GM19372 (cell line): ENCODE measurements at regions not wholly inside any gene's neighbourhood (a gene's known extent, or its start where the extent isn't known, plus 50 kb on each side); places are given as distances from the start of the nearest gene placed in this dataset.
"Not testable (repeated sequence)": the region's sequence is repeated elsewhere in the genome, so short reads cannot be mapped to it uniquely, and the experiment has no call there.

ENCODE experiments used
- ATAC-seq: cut with Tn5 transposase; IDR thresholded peaks from one replicate; pipeline ENCODE4 v1.9.1; 2021; ENCODE audit warnings: mild to moderate bottlenecking, low read depth, moderate library complexity; ENCODE audit not compliant: unreplicated experiment

- not testable (repeated sequence) for ATAC-seq
These were observed 161.6 kb downstream of the TMEM121 start for GRCh38 chr14:105688023-105688351.

- ATAC-seq, result not testable (repeated sequence)
These were observed 162.4 kb downstream of the TMEM121 start for GRCh38 chr14:105688664-105689221.

GRCh38 chr14:105689722-105690121 is 163.3 kb downstream of the TMEM121 start:
- ATAC-seq, result no peak

GRCh38 chr14:105690671-105691070 is 164.3 kb downstream of the TMEM121 start:
- ATAC-seq, result no peak

- not testable (repeated sequence) for ATAC-seq
These were observed 165.1 kb downstream of the TMEM121 start for GRCh38 chr14:105691321-105692109.

DNA sequence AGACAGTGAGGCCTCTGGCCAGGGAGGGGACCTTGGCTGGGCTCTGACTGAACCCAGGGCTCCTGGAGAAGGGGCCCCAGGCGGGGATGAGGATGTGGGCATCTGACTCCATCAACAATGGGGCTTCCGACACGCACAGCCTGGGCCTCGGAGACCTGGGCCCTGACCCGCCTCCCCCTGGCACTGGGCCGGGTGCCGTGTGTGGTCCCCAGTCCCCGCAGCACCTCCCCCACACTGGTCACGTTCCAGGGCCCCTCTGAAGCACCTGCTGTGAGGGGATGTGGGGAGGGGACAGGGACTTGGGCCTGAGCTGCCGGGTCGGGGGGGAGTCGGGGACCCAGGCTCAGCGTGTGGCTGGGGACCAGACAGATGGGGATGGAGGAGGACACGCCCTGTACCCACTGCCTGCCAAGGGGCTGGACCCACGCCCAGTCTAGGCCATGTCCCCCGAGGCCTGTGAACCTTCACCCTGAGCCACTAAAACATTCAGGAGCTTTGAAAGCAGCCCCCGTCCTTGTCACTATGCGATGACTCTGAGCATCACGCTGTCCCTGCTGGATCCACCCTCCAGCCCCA is 165.8 kb downstream of the TMEM121 start:
- not testable (repeated sequence) for ATAC-seq

- no peak for ATAC-seq
These were observed 168.6 kb downstream of the TMEM121 start for GRCh38 chr14:105694961-105695360.

DNA sequence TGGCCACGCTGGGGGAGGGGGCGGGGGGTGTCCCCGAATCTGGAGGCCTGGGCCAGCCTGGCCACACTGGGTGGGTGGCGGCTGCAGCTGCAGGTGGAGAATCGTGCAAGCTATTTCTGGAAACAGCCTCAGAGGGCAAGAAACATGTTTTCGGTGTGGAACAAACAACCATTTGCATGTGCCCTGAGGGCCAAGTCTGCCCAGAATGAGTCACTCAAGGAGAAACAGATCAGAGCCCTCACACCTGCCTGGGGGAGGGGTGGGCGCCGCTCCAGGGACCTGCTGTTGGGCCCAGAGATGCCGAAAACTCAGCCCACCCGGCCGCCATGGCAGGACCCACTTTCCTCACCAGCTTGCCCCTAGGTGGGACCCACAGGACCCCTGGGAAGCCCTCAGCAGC is 170.0 kb downstream of the TMEM121 start:
- peak; percentile 70 for ATAC-seq

GRCh38 chr14:105697414-105697813 is 171.0 kb downstream of the TMEM121 start:
- ATAC-seq, result not testable (repeated sequence)

- ATAC-seq, result not testable (repeated sequence)
These were observed 171.6 kb downstream of the TMEM121 start for GRCh38 chr14:105697955-105698354.

- ATAC-seq, result not testable (repeated sequence)
These were observed 172.7 kb downstream of the TMEM121 start for GRCh38 chr14:105698940-105699556.

DNA sequence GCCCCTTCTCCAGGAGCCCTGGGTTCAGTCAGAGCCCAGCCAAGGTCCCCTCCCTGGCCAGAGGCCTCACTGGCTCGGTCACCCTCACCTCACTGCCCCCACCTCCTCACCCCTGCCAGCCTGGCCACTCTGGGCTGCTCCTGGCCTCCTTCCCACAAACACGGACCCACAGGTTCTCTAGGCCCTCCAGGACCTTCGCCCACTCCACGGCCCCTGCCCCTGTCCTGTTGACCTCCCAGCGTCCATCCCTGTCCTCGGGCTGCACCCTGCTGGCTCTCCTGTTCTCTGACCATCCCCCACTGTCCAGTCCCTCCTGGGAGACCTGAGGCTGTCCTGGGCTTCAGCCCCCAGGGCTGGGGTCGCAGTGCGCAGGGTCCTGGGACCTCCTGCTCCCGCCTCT is 173.3 kb downstream of the TMEM121 start:
- not testable (repeated sequence) for ATAC-seq

- not testable (repeated sequence) for ATAC-seq
These were observed 173.8 kb downstream of the TMEM121 start for GRCh38 chr14:105700146-105700545.

DNA sequence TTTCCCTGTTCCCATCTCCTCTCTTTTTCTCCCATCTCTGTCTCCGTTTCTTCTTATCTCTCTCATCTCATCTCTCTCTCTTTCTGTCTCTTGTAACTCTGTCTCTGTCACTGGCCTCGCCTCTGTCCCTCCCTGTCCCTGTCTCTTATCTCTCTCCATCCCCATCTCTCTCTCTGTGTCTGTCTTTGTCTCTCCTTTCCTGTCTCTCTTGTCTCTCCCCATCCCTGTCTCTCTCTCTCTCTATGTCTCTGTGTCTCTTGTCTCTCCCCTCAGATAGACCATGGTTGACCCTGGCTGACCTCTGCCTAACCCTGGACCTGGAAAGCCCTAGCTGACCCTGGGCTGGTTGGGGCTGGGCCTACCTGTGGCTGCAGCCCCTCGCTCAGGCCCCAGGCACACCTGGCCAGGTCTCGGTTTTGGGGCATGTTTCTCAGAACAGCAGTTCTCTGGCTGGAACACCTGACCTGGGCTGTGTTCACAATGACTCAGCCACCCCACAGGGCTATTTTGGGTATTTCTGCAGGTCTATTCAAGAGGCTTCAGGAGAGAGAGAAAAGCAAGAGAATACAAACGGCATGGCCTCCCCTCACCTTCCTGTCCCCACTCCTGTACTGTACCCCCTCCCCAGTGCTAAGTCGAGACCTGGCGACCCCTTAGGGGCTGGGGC is 174.4 kb downstream of the TMEM121 start:
- peak; percentile 43 for ATAC-seq

DNA sequence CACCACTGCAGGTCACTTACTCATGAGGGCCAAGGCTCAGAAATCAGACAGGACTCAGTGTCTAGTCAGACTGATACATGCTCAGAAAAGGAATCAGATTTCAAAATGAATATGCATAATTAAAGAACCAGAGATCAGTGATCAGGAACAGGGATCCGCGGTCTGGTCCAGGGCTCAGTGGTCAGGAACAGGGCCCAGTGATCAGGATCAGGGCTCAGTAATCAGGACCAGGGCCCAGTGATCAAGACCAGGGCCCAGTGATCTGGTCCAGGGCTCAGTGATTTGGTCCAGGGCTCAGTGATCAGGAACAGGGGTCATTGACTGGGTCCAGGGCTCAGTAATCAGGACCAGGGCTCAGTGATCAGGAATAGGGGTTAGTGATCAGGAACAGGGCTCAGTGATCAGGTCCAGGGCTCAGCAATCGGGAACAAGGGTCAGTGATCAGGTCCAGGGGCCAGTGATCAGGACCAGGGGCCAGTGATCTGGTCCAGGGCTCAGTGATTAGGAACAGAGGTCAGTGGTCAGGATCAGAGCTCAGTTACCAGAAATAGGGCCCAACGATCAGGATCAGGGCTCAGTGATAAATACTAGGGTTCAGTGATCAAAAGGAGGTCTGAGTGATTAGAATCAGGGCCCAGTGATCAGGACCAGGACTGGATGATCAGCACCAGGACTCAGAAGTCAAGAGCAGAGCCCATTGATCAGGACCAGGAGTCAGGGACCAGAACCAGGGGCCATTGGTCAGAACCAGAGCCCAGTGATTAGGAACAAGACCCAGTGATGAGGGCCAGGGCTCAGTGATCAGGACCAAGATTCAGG is 175.3 kb downstream of the TMEM121 start:
- ATAC-seq, result no peak

DNA sequence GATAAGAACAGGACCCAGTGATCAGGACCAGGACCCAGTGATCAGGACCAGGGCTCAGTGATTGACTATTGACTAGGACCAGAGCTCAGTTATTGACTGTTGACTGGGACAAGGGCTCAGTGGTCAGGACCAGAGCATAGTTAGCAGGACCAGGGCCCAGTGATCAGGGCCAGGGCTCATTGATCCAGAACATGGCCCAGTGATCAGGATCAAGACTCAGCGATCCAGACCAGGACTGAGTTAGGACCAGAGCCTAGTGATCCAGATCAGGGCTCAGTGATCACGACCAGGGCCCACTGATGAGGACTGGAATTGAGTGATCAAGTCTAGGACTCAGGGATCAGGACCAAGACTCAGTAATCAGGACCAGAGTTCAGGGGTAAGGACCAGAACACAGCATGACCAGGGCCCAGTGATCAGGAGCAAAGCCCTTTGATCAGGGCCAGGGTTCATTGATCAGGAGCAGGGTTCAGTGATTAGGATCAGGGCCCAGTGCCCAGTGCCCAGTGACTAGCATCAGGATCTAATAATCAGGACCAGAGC is 176.0 kb downstream of the TMEM121 start:
- ATAC-seq, result no peak

DNA sequence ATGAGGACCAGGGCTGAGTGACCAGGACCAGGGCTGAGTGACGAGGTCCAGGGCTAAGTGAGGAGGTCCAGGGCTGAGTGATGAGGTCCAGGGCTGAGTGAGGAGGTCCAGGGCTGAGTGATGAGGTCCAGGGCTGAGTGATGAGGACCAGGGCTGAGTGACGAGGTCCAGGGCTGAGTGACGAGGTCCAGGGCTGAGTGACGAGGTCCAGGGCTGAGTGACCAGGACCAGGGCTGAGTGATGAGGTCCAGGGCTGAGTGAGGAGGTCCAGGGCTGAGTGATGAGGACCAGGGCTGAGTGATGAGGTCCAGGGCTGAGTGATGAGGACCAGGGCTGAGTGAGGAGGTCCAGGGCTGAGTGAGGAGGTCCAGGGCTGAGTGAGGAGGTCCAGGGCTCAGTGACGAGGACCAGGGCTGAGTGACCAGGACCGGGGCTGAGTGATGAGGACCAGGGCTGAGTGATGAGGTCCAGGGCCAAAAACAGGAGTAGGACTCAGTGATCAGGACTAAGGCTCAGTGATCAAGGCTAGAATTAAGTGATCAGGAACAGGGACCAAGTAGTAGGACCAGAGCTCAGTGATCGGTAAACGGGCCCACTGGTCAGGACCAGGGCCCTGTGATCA is 176.8 kb downstream of the TMEM121 start:
- ATAC-seq, result not testable (repeated sequence)

DNA sequence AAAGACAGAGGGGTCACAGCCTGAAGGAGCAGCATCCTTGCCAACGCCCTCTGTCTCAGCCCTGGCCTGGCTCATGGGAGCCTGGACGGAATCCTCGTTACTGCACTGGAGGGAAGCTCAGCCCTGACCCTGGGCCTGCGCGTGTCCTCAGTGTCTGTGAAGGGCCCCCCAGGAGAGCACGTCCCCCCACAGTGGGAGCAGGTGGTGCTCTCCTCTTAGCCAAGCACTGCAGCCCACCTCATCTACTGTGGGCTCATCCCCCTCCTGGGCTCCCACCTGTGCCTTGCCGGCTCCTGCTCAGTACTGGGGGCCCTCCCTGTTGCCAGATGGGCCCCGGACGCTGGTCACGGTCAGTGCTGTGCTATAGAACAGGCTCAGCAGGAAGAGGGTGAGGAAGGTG is 177.7 kb downstream of the TMEM121 start:
- ATAC-seq, result not testable (repeated sequence)

DNA sequence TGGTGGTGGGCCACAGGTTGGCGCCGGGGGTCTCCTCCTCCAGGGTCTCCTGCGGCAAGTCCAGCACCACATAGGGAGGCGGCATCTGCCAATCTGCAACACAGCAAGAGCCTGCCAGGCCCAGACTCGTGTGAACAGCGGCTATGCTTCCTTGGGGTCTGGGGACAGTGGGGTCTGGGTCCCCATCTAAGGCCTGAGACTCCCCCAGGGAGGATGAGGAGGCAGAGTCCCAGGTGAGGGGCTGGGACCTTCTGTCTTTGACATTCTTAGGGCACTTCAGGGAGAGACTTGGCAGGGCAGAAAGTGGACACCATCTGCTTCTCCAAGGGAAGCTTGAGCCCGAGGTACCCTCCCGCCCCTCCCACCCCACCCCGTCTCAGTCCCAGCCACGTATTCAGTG is 178.1 kb downstream of the TMEM121 start:
- ATAC-seq, result not testable (repeated sequence)
